ENCODE measurements at regions not wholly inside any gene's neighbourhood (a gene's known extent, or its start where the extent isn't known, plus 50 kb on each side); places are given as distances from the start of the nearest gene placed in this dataset.

DNA sequence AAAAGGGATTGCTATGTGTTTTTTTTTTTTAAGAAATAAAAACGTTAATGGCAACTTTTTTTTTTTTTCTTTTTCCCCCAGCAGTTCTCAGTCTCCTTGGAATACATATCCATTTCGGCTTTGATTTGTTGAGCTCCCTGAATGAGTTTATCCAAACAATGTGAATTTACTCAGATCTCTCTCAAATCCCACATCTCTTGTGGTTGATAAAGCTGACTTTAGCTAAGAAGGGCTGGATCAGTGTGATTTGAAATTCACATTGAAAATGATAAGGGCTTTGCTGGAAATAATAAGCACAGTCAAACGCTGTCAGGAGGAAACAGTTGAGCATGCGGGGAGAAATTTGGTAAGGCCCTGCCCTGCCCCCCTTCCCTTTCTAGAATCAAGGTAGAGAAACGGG lies 74.1 kb upstream of the IRX3 start:
- no peak overlapping the region for H3K4me3 ChIP-seq (ENCODE audit: insufficient read length, low read depth)
- no peak for DNase-seq (ENCODE audit: low read depth, low spot score)

DNA sequence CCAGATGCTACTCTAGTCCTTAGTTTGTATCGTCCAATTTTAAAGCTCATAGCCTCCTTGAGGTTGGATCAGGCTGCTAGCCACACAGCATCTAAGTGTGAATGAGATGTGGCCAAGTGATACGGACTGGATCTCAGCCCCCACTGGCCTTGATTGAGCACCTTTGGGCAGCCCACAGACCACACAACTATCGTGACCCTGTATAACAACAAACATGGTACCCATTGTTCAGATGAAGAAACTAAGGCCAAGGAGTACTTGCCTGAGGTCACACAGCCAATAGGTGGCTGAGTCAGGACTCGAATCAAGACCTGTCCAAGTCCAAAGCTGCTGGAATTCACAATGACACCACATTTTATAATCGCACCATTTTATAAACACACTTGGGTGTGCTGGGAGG lies 73.0 kb upstream of the IRX3 start:
- peaks cover 8% of the 10 kb centered on the region for H3K27me3 ChIP-seq (ENCODE audit: insufficient read depth, insufficient read length)
- no peak for TF ChIP-seq YY1 (IDR thresholded peaks at IDR 0.05; ENCODE audit: insufficient read depth, insufficient read length)
- TF ChIP-seq SUZ12 (IDR thresholded peaks at IDR 0.05; ENCODE audit: extremely low read depth, insufficient read depth, insufficient read length): no peak
- TF ChIP-seq ZNF274 (IDR thresholded peaks at IDR 0.05; ENCODE audit: low read depth, low read length): no peak
- H3K36me3 ChIP-seq (ENCODE audit: insufficient read depth, insufficient read length, low read length): no peaks in the 10 kb centered on the region
- no peak overlapping the region for H3K9ac ChIP-seq (ENCODE audit: insufficient read length, low read depth)
- DNase-seq (ENCODE audit: low read depth, low spot score): no peak
- H3K4me3 ChIP-seq (ENCODE audit: insufficient read length, low read depth): no peak overlapping the region
- H3K4me1 ChIP-seq (ENCODE audit: insufficient read depth, insufficient read length): peaks cover 5% of the 10 kb centered on the region
- H3K9me3 ChIP-seq (ENCODE audit: insufficient read depth, low read length): peaks cover 17% of the 10 kb centered on the region

More for the DNA sequence above, 74.1 kb upstream of the IRX3 start:
- TF ChIP-seq ZNF274 (IDR thresholded peaks at IDR 0.05; ENCODE audit: low read depth, low read length) (no peak), YY1 (IDR thresholded peaks at IDR 0.05; ENCODE audit: insufficient read depth, insufficient read length) (no peak), SUZ12 (IDR thresholded peaks at IDR 0.05; ENCODE audit: extremely low read depth, insufficient read depth, insufficient read length) (no peak)
- Histone ChIP-seq H3K27me3 (ENCODE audit: insufficient read depth, insufficient read length) (peaks cover 8% of the 10 kb centered on the region), H3K4me1 (ENCODE audit: insufficient read depth, insufficient read length) (peaks cover 5% of the 10 kb centered on the region), H3K9ac (ENCODE audit: insufficient read length, low read depth) (no peak overlapping the region), H3K36me3 (ENCODE audit: insufficient read depth, insufficient read length, low read length) (no peaks in the 10 kb centered on the region), H3K9me3 (ENCODE audit: insufficient read depth, low read length) (peaks cover 6% of the 10 kb centered on the region; the same call in 1 of the 2 replicates)

DNA sequence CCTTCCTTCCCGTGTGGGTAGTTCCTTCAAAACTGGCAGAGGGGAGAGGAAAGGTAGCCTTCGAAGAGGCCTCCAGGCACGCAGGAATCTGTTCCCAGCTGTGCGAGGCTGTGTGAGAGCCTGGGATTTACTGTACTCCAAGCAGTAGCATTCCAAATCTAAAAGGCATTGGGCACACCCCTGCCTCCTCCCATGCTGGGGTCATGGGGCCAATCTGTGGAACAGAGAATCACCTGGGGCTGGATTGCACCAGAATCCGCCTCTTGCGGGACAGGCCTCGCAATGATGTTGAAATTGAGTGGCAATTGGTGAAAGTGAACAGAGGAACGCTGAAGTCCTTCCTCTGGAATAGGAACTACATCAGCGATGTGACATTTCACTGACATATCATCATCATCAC lies 72.5 kb upstream of the IRX3 start:
- peaks cover 8% of the 10 kb centered on the region for H3K27me3 ChIP-seq (ENCODE audit: insufficient read depth, insufficient read length)
- H3K9ac ChIP-seq (ENCODE audit: insufficient read length, low read depth): peak overlapping the region; percentile 14
- no peaks in the 10 kb centered on the region for H3K36me3 ChIP-seq (ENCODE audit: insufficient read depth, insufficient read length, low read length)
- TF ChIP-seq SUZ12 (IDR thresholded peaks at IDR 0.05; ENCODE audit: extremely low read depth, insufficient read depth, insufficient read length): no peak
- no peak for TF ChIP-seq YY1 (IDR thresholded peaks at IDR 0.05; ENCODE audit: insufficient read depth, insufficient read length)
- TF ChIP-seq ZNF274 (IDR thresholded peaks at IDR 0.05; ENCODE audit: low read depth, low read length): no peak
- DNase-seq (ENCODE audit: low read depth, low spot score): no peak
- H3K9me3 ChIP-seq (ENCODE audit: insufficient read depth, low read length): peaks cover 22% of the 10 kb centered on the region
- no peak overlapping the region for H3K4me3 ChIP-seq (ENCODE audit: insufficient read length, low read depth)
- peaks cover 5% of the 10 kb centered on the region for H3K4me1 ChIP-seq (ENCODE audit: insufficient read depth, insufficient read length)

DNA sequence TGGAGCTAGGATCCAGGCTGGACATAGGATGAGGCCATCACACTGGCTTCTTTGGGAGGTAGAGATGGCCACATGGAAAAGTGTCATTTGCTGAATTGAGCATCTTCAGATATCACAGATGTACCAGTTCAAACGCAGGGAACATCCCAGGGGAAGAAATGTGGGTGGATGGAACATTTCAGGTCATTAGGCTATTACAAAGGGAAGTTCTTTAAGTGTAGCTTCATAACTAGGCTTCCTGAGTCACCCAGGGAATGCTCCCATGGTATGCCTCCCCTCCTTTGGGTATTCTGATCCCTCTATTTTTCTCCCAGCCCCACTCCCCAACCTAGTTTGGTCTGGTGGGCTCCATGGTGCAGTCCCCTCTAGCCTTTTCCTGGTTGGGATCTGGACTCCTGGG lies 69.8 kb upstream of the IRX3 start:
- TF ChIP-seq SUZ12 (IDR thresholded peaks at IDR 0.05; ENCODE audit: extremely low read depth, insufficient read depth, insufficient read length): no peak
- TF ChIP-seq YY1 (IDR thresholded peaks at IDR 0.05; ENCODE audit: insufficient read depth, insufficient read length): no peak
- TF ChIP-seq ZNF274 (IDR thresholded peaks at IDR 0.05; ENCODE audit: low read depth, low read length): no peak
- no peak overlapping the region for H3K9ac ChIP-seq (ENCODE audit: insufficient read length, low read depth)
- H3K36me3 ChIP-seq (ENCODE audit: insufficient read depth, insufficient read length, low read length): no peaks in the 10 kb centered on the region
- H3K4me1 ChIP-seq (ENCODE audit: insufficient read depth, insufficient read length): peaks cover 5% of the 10 kb centered on the region
- H3K4me3 ChIP-seq (ENCODE audit: insufficient read length, low read depth): no peak overlapping the region
- no peak for DNase-seq (ENCODE audit: low read depth, low spot score)
- peaks cover 27% of the 10 kb centered on the region for H3K9me3 ChIP-seq (ENCODE audit: insufficient read depth, low read length)
- peaks cover 6% of the 10 kb centered on the region for H3K27me3 ChIP-seq (ENCODE audit: insufficient read depth, insufficient read length)

DNA sequence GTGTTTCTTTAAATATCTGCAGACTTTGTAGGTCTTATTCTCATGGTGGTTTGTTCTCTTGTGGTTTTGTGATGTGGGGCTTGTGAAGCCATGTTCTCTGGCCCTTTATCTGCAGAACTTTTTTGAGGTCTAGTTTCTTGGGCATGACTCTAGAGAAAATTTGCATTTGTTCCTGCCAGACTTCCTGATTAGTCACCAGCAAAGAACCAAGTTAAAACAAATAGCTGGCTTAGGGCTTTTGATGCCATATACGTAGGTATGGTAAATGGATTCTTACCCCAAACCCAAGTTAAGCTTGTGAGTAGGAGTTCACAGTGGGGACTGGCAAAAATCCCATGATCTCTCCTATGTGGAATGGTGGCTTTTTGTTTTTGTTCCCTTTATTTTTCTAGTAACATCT lies 68.7 kb upstream of the IRX3 start:
- peaks cover 6% of the 10 kb centered on the region for H3K27me3 ChIP-seq (ENCODE audit: insufficient read depth, insufficient read length)
- H3K4me3 ChIP-seq (ENCODE audit: insufficient read length, low read depth): no peak overlapping the region
- no peak for DNase-seq (ENCODE audit: low read depth, low spot score)
- no peak overlapping the region for H3K9ac ChIP-seq (ENCODE audit: insufficient read length, low read depth)
- TF ChIP-seq YY1 (IDR thresholded peaks at IDR 0.05; ENCODE audit: insufficient read depth, insufficient read length) (no peak), ZNF274 (IDR thresholded peaks at IDR 0.05; ENCODE audit: low read depth, low read length) (no peak), SUZ12 (IDR thresholded peaks at IDR 0.05; ENCODE audit: extremely low read depth, insufficient read depth, insufficient read length) (no peak)
- peaks cover 5% of the 10 kb centered on the region for H3K4me1 ChIP-seq (ENCODE audit: insufficient read depth, insufficient read length)
- H3K9me3 ChIP-seq (ENCODE audit: insufficient read depth, low read length): peaks cover 27% of the 10 kb centered on the region
- H3K36me3 ChIP-seq (ENCODE audit: insufficient read depth, insufficient read length, low read length): no peaks in the 10 kb centered on the region

DNA sequence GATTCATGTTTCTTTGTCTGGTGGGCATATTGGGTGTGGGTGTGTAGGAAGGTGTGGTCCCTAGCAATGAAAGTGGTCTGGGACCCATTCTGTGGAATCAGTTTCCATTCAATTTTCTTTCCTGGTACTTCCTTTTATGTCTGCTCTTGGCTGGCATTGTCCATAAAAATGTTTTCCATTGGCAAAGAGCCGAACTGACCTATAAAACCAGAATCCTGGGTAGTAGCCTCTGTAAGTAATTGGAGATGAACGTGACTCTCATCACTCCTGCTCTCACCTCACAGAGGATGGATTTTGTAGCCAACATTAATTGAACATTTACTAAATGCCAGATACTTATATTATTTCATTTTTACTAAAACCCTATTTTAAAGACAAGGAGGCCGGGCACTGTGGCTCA lies 66.5 kb upstream of the IRX3 start:
- TF ChIP-seq ZNF274 (IDR thresholded peaks at IDR 0.05; ENCODE audit: low read depth, low read length): no peak
- no peak for TF ChIP-seq SUZ12 (IDR thresholded peaks at IDR 0.05; ENCODE audit: extremely low read depth, insufficient read depth, insufficient read length)
- no peak for TF ChIP-seq YY1 (IDR thresholded peaks at IDR 0.05; ENCODE audit: insufficient read depth, insufficient read length)
- H3K27me3 ChIP-seq (ENCODE audit: insufficient read depth, insufficient read length): peaks cover 9% of the 10 kb centered on the region
- no peaks in the 10 kb centered on the region for H3K4me1 ChIP-seq (ENCODE audit: insufficient read depth, insufficient read length)
- no peaks in the 10 kb centered on the region for H3K36me3 ChIP-seq (ENCODE audit: insufficient read depth, insufficient read length, low read length)
- no peak overlapping the region for H3K9ac ChIP-seq (ENCODE audit: insufficient read length, low read depth)
- H3K9me3 ChIP-seq (ENCODE audit: insufficient read depth, low read length): peaks cover 44% of the 10 kb centered on the region
- no peak for DNase-seq (ENCODE audit: low read depth, low spot score)
- H3K4me3 ChIP-seq (ENCODE audit: insufficient read length, low read depth): no peak overlapping the region

DNA sequence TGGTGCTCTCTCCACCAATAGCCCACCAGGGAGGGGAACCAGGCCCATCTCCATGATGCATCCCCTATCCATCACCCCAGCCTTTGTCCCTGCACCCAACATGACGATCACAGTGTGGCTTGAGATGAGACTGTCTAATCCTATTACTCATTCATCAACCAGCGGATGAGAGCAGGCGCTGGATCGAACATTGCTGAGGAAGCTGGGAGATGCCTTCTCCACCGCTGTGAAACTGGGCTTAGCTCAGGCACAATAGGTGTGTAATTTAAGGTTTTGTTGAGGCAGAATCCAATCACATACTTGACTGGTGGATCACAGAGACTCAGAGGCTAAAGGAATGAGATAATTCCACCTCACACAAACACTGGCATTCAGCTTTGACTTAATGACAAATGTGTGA lies 64.6 kb upstream of the IRX3 start:
- Histone ChIP-seq H3K9ac (ENCODE audit: insufficient read length, low read depth) (no peak overlapping the region), H3K4me1 (ENCODE audit: insufficient read depth, insufficient read length) (no peaks in the 10 kb centered on the region), H3K9me3 (ENCODE audit: insufficient read depth, low read length) (peaks cover 44% of the 10 kb centered on the region), H3K27me3 (ENCODE audit: insufficient read depth, insufficient read length) (peaks cover 17% of the 10 kb centered on the region), H3K36me3 (ENCODE audit: insufficient read depth, insufficient read length, low read length) (no peaks in the 10 kb centered on the region), H3K4me3 (ENCODE audit: insufficient read length, low read depth) (no peak overlapping the region)
- no peak for DNase-seq (ENCODE audit: low read depth, low spot score)
- TF ChIP-seq ZNF274 (IDR thresholded peaks at IDR 0.05; ENCODE audit: low read depth, low read length) (no peak), SUZ12 (IDR thresholded peaks at IDR 0.05; ENCODE audit: extremely low read depth, insufficient read depth, insufficient read length) (no peak), YY1 (IDR thresholded peaks at IDR 0.05; ENCODE audit: insufficient read depth, insufficient read length) (no peak)

Measured in NT2/D1 (cell line).